B cell (primary cell): ENCODE measurements at regions not wholly inside any gene's neighbourhood (a gene's known extent, or its start where the extent isn't known, plus 50 kb on each side); places are given as distances from the start of the nearest gene placed in this dataset.

Experiments
- ATAC-seq: fragments of 200-7000 bp; cut with Tn5 transposase; one replicate; pipeline ENCODE4 v1.10.0; 2021; ENCODE audit warnings: low read depth, mild to moderate bottlenecking, moderate number of reproducible peaks, moderate library complexity
- CTCF ChIA-PET: fragments of 350-600 bp; sonication (Branson Sonifier 250); formaldehyde crosslinking; loops from one replicate; lab custom pipeline; 2021; ENCODE audit warnings: antibody characterized with exemption, inconsistent platforms; lab: Charles Lee
- POLR2A ChIA-PET: fragments of 350-600 bp; sonication (Branson Sonifier 250); formaldehyde crosslinking; loops from one replicate; lab custom pipeline; 2021; ENCODE audit warnings: antibody characterized with exemption; lab: Charles Lee
- DNase-seq: peaks from one replicate; pipeline ENCODE4 v3.0.0; 2013
- H2AFZ ChIP-seq: 2 replicates; pipeline ENCODE4 v1.6.1; 2012; ENCODE audit warnings: mild to moderate bottlenecking, low read depth, low read length; ENCODE audit not compliant: insufficient read depth, poor library complexity, severe bottlenecking
- H3K27ac ChIP-seq, 2 donors: 1 replicate in 1 of 2; 2 replicates in 1 of 2; pipeline ENCODE4 v1.5.1; 2012 to 2013; ENCODE audit warnings: low read length in 2 of 2, mild to moderate bottlenecking in 2 of 2, moderate library complexity in 1 of 2
- H3K27me3 ChIP-seq, 4 experiments: fragments of 200-600 bp in 1 of 4; sonication (generic) in 1 of 4; replicated peaks in 1 of 4; 1 replicate in 2 of 4; 2 replicates in 2 of 4; pipeline versions ENCODE4 v1.6.1 to v1.7.0; 2013 to 2016; ENCODE audit warnings: low read length in 3 of 4, mild to moderate bottlenecking in 2 of 4, mixed read lengths in 1 of 4, moderate library complexity in 1 of 4; ENCODE audit not compliant: insufficient read depth in 4 of 4, control insufficient read depth in 3 of 4; ENCODE audit errors: control extremely low read depth in 1 of 4
- H3K36me3 ChIP-seq, 2 experiments: replicated peaks in 1 of 2; 1 replicate in 1 of 2; 2 replicates in 1 of 2; pipeline versions ENCODE4 v1.6.1 to v1.7.1; 2013; ENCODE audit warnings: low read length in 1 of 2; ENCODE audit not compliant: insufficient read depth in 2 of 2, control insufficient read depth in 1 of 2; ENCODE audit errors: control extremely low read depth in 1 of 2, extremely low read depth in 1 of 2
- H3K4me1 ChIP-seq, 2 donors: fragments of 200-600 bp in 1 of 2; sonication (generic) in 1 of 2; 1 replicate in 1 of 2; 2 replicates in 1 of 2; pipeline versions ENCODE4 v1.5.1 to v1.6.1; 2013 to 2017; ENCODE audit warnings: low read length in 2 of 2; ENCODE audit not compliant: control insufficient read depth in 2 of 2, insufficient read depth in 2 of 2
- H3K4me2 ChIP-seq: replicated peaks from 2 replicates; pipeline ENCODE3; 2012; ENCODE audit warnings: mild to moderate bottlenecking, low read depth, low read length; ENCODE audit not compliant: poor library complexity, severe bottlenecking
- H3K4me3 ChIP-seq, 5 experiments: fragments of 200-600 bp in 1 of 5; sonication (generic) in 1 of 5; 1 replicate in 3 of 5; 2 replicates in 2 of 5; pipeline versions ENCODE4 v1.5.1 to v1.7.0; 2011 to 2016; ENCODE audit warnings: low read length in 4 of 5, mild to moderate bottlenecking in 4 of 5, low read depth in 2 of 5, control low read depth in 1 of 5, moderate library complexity in 1 of 5; ENCODE audit not compliant: insufficient read depth in 1 of 5; ENCODE audit errors: control extremely low read depth in 1 of 5, extremely low read depth in 1 of 5
- H3K79me2 ChIP-seq: fragments of 200-600 bp; sonication (generic); one replicate; pipeline ENCODE4 v1.6.0; 2016; ENCODE audit warnings: low read length; ENCODE audit not compliant: control insufficient read depth, insufficient read depth
- H3K9ac ChIP-seq: fragments of 200-600 bp; sonication (generic); 2 replicates; pipeline ENCODE4 v1.6.1; 2017; ENCODE audit warnings: mild to moderate bottlenecking, low read length, moderate library complexity
- H3K9me3 ChIP-seq, 3 donors: one replicate each; pipeline versions ENCODE4 v1.6.1 to v1.7.1; 2013; ENCODE audit warnings: low read length in 2 of 3; ENCODE audit not compliant: control insufficient read depth in 2 of 3, insufficient read depth in 1 of 3; ENCODE audit errors: control extremely low read depth in 1 of 3
- H4K20me1 ChIP-seq: 2 replicates; pipeline ENCODE4 v1.6.0; 2012; ENCODE audit warnings: mild to moderate bottlenecking, low read length; ENCODE audit not compliant: insufficient read depth, control insufficient read depth, poor library complexity, severe bottlenecking
- H3K27ac Mint-ChIP-seq: one replicate; pipeline ENCODE4 v1.8.0; 2021; ENCODE audit warnings: mixed read lengths
- H3K27me3 Mint-ChIP-seq: one replicate; pipeline ENCODE4 v1.8.0; 2021; ENCODE audit warnings: mixed read lengths
- H3K4me1 Mint-ChIP-seq: one replicate; pipeline ENCODE4 v1.8.0; 2021; ENCODE audit warnings: mixed read lengths
- H3K4me3 Mint-ChIP-seq: one replicate; pipeline ENCODE4 v1.8.0; 2021; ENCODE audit warnings: mixed read lengths
- H3K9me3 Mint-ChIP-seq: one replicate; pipeline ENCODE4 v1.8.0; 2022; ENCODE audit warnings: mixed read lengths; ENCODE audit not compliant: insufficient read depth
- EZH2 ChIP-seq: IDR thresholded peaks from 2 replicates; pipeline ENCODE4 v1.6.1; 2012; ENCODE audit warnings: borderline replicate concordance, low read depth, mild to moderate bottlenecking, moderate library complexity, low read length; ENCODE audit not compliant: insufficient read depth, poor library complexity, severe bottlenecking
- whole genome bisulfite sequencing: methylation state at CpG from one replicate; pipeline ENCODE4 v1.1.5; 2013; ENCODE audit warnings: missing lambda C conversion rate; ENCODE audit not compliant: insufficient coverage; 5-methylcytosine and 5-hydroxymethylcytosine counted together
- intact Hi-C: fragments of 100-400 bp; cut with micrococcal nuclease; formaldehyde crosslinking; loops from one replicate; pipeline ENCODE4 v1.10.0; 2022
- TF ChIP-seq, protein P1 (sequence below): fragments of 200-600 bp; IDR thresholded peaks from one replicate; pipeline ENCODE4 v1.8.0; 2022; ENCODE audit warnings: antibody characterized with exemption, mild to moderate bottlenecking

DNA sequence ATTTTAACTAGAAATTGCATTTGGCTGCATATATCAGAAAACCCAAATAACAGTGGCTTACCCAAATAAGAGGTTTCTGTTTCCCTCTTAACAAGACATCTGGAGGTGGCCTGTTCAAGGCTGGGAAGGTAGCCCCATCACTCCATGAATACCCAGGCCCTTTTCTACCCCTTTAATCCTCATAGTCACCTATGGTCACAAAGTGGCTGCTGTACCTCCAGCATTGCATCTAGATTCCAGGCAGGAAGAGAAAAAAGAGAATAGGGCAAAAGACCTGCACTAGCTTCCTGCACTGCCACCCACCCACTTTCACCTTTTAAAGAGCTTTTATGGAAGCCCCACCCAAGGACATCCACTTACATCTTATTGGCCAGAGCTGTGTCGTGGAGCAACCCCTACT, 124.0 kb upstream of the NCOR2 start:
- POLR2A ChIA-PET = no interaction called here
- H3K27me3 ChIP-seq = peaks cover 0 to 16% (median 0%) of the 10 kb centered on the region in 4 experiments
- Mint-ChIP-seq H3K4me3 (no peak overlapping the region), H3K27me3 (peaks cover 20% of the 10 kb centered on the region), H3K9me3 (peaks cover 4% of the 10 kb centered on the region), H3K27ac (no peak overlapping the region), H3K4me1 (peaks cover 19% of the 10 kb centered on the region)
- H3K9me3 ChIP-seq = peaks cover 0 to 34% (median 21%) of the 10 kb centered on the region in 3 donors
- CTCF ChIA-PET = no interaction called here
- H3K4me2 ChIP-seq = no peak overlapping the region
- TF ChIP-seq, protein P1, sequence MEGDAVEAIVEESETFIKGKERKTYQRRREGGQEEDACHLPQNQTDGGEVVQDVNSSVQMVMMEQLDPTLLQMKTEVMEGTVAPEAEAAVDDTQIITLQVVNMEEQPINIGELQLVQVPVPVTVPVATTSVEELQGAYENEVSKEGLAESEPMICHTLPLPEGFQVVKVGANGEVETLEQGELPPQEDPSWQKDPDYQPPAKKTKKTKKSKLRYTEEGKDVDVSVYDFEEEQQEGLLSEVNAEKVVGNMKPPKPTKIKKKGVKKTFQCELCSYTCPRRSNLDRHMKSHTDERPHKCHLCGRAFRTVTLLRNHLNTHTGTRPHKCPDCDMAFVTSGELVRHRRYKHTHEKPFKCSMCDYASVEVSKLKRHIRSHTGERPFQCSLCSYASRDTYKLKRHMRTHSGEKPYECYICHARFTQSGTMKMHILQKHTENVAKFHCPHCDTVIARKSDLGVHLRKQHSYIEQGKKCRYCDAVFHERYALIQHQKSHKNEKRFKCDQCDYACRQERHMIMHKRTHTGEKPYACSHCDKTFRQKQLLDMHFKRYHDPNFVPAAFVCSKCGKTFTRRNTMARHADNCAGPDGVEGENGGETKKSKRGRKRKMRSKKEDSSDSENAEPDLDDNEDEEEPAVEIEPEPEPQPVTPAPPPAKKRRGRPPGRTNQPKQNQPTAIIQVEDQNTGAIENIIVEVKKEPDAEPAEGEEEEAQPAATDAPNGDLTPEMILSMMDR = no peak
- TF ChIP-seq EZH2 = no peak
- WGBS = no CpG with 5 or more reads among the region's 1 CpG
- no peak overlapping the region for H3K4me3 ChIP-seq
- ATAC-seq (no peak), DNase-seq (no peak)
- H3K36me3 ChIP-seq = no peaks in the 10 kb centered on the region
- intact Hi-C loops = no loop called here
- no peaks in the 10 kb centered on the region for H4K20me1 ChIP-seq
- H3K9ac ChIP-seq = no peak overlapping the region
- no peaks in the 10 kb centered on the region for H3K79me2 ChIP-seq
- no peak overlapping the region for H3K27ac ChIP-seq
- peaks cover 19% of the 10 kb centered on the region in 2 donors for H3K4me1 ChIP-seq
- H2AFZ ChIP-seq = no peak overlapping the region

DNA sequence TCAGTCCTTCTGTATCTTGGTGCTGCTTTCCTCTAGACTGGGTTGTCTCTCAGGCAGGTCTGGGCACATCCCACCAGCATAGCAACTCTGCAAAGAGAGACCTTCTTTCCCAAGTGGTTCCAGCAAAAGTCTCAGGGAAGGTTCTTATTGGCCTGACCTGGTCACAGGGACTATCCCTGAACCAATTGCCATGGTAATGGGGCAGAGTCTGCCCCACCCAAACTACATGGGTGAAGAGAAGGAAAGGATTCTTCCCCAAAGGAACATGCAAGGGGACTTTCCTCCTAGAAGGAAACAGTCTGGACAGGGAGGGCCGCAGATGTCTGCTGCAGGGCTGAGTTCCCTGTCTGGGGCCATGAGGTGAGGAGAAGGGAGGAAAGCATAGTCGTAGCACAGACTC, 122.2 kb upstream of the NCOR2 start:
- Histone ChIP-seq H3K79me2 (no peaks in the 10 kb centered on the region), H4K20me1 (no peaks in the 10 kb centered on the region), H2AFZ (no peak overlapping the region), H3K4me3 (no peak overlapping the region), H3K27ac (no peak overlapping the region), H3K4me1 (peaks cover 17 to 19% of the 10 kb centered on the region in 2 donors), H3K4me2 (no peak overlapping the region), H3K9ac (no peak overlapping the region), H3K9me3 (peaks cover 0 to 36% (median 21%) of the 10 kb centered on the region in 3 donors), H3K27me3 (peaks cover 0 to 12% (median 0%) of the 10 kb centered on the region in 4 experiments), H3K36me3 (no peaks in the 10 kb centered on the region)
- WGBS = 83% methylated on average over 1 of the region's 2 CpGs
- no peak for ATAC-seq
- POLR2A ChIA-PET = no interaction called here
- DNase-seq = no peak
- intact Hi-C loops = no loop called here
- H3K4me1 Mint-ChIP-seq = peaks cover 19% of the 10 kb centered on the region
- TF ChIP-seq EZH2 = no peak
- TF ChIP-seq, protein P1 = no peak
- H3K27me3 Mint-ChIP-seq = peaks cover 25% of the 10 kb centered on the region
- no peak overlapping the region for H3K4me3 Mint-ChIP-seq
- no peak overlapping the region for H3K27ac Mint-ChIP-seq
- peaks cover 4% of the 10 kb centered on the region for H3K9me3 Mint-ChIP-seq
- CTCF ChIA-PET = no interaction called here
